ENCODE measurements at regions not wholly inside any gene's neighbourhood (a gene's known extent, or its start where the extent isn't known, plus 50 kb on each side); places are given as distances from the start of the nearest gene placed in this dataset.

DNA sequence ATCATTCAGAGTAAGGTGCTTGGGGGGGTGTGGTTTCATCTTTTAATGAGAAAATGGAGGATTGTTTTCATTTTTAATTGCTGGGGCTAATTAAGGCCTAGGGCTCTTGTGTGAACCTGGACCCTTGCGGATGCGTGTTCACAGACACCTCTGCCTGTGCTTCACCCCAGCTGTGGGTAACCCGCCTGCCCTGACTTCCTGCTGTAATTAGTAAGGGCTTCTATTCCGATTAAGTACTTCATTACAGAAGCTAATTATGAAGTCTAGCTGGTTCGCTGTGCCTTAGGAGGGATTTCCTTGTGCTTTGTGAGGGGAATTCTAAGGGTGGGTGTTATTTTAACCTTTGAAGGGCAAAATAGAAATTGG is 215.3 kb downstream of the PMP22 start (continued):
- no peak for TF ChIP-seq TBP (IDR thresholded peaks at IDR 0.05; ENCODE audit: low read depth, low read length)

Measured in H1 (cell line).